ENCODE measurements at regions not wholly inside any gene's neighbourhood (a gene's known extent, or its start where the extent isn't known, plus 50 kb on each side); places are given as distances from the start of the nearest gene placed in this dataset.

- H3K9me3 ChIP-seq (ENCODE audit: control insufficient read depth in 3 of 3, low read length in 3 of 3): no peaks in the 10 kb centered on the region
- no peak overlapping the region for H3K9ac ChIP-seq (ENCODE audit: low read depth in 1 of 3, low read length in 3 of 3)
- no peak overlapping the region for H3K4me3 ChIP-seq (ENCODE audit: low read length in 3 of 3)
- no peak overlapping the region for H3K27ac ChIP-seq (ENCODE audit: low read depth, low read length)
- no peaks in the 10 kb centered on the region for H3K36me3 ChIP-seq (ENCODE audit: control insufficient read depth in 3 of 3, insufficient read depth in 3 of 3, low read length in 3 of 3)
- no peaks in the 10 kb centered on the region for H3K27me3 ChIP-seq (ENCODE audit: control insufficient read depth in 3 of 3, insufficient read depth in 3 of 3, low read length in 3 of 3)
- peaks cover under 1 to 7% (median 2%) of the 10 kb centered on the region in 3 donors for H3K4me1 ChIP-seq (ENCODE audit: control insufficient read depth in 3 of 3, insufficient read depth in 3 of 3, low read length in 3 of 3)
Observed at GRCh38 chr5:5632678-5633077, 210.2 kb downstream of the ICE1 start.

- no peak overlapping the region for H3K4me3 ChIP-seq (ENCODE audit: low read length in 3 of 3)
- H3K36me3 ChIP-seq (ENCODE audit: control insufficient read depth in 3 of 3, insufficient read depth in 3 of 3, low read length in 3 of 3): no peaks in the 10 kb centered on the region
Observed at GRCh38 chr5:5629607-5629978, 207.1 kb downstream of the ICE1 start.

GRCh38 chr5:5628866-5629606 lies 206.6 kb downstream of the ICE1 start:
- H3K9ac ChIP-seq (ENCODE audit: low read depth in 1 of 3, low read length in 3 of 3): no peak overlapping the region

More at GRCh38 chr5:5629607-5629978, 207.1 kb downstream of the ICE1 start:
- Histone ChIP-seq H3K27me3 (ENCODE audit: control insufficient read depth in 3 of 3, insufficient read depth in 3 of 3, low read length in 3 of 3) (no peaks in the 10 kb centered on the region), H3K4me1 (ENCODE audit: control insufficient read depth in 3 of 3, insufficient read depth in 3 of 3, low read length in 3 of 3) (peaks cover 0 to 5% (median 0%) of the 10 kb centered on the region in 3 donors), H3K9me3 (ENCODE audit: control insufficient read depth in 3 of 3, low read length in 3 of 3) (no peaks in the 10 kb centered on the region), H3K27ac (ENCODE audit: low read depth, low read length) (no peak overlapping the region), H3K9ac (ENCODE audit: low read depth in 1 of 3, low read length in 3 of 3) (no peak overlapping the region)

GRCh38 chr5:5626412-5626811 lies 203.9 kb downstream of the ICE1 start:
- Histone ChIP-seq H3K9ac (ENCODE audit: low read depth in 1 of 3, low read length in 3 of 3) (no peak overlapping the region), H3K27ac (ENCODE audit: low read depth, low read length) (no peak overlapping the region), H3K4me3 (ENCODE audit: low read length in 3 of 3) (no peak overlapping the region), H3K27me3 (ENCODE audit: control insufficient read depth in 3 of 3, insufficient read depth in 3 of 3, low read length in 3 of 3) (no peaks in the 10 kb centered on the region), H3K9me3 (ENCODE audit: control insufficient read depth in 3 of 3, low read length in 3 of 3) (peaks cover 0 to 3% (median 2%) of the 10 kb centered on the region in 3 donors), H3K4me1 (ENCODE audit: control insufficient read depth in 3 of 3, insufficient read depth in 3 of 3, low read length in 3 of 3) (peaks cover 0 to 5% (median 0%) of the 10 kb centered on the region in 3 donors), H3K36me3 (ENCODE audit: control insufficient read depth in 3 of 3, insufficient read depth in 3 of 3, low read length in 3 of 3) (no peaks in the 10 kb centered on the region)

More at GRCh38 chr5:5628866-5629606, 206.6 kb downstream of the ICE1 start:
- H3K27ac ChIP-seq (ENCODE audit: low read depth, low read length): no peak overlapping the region
- H3K9me3 ChIP-seq (ENCODE audit: control insufficient read depth in 3 of 3, low read length in 3 of 3): no peaks in the 10 kb centered on the region
- no peaks in the 10 kb centered on the region for H3K27me3 ChIP-seq (ENCODE audit: control insufficient read depth in 3 of 3, insufficient read depth in 3 of 3, low read length in 3 of 3)
- no peak overlapping the region for H3K4me3 ChIP-seq (ENCODE audit: low read length in 3 of 3)
- peaks cover 0 to 5% (median 0%) of the 10 kb centered on the region in 3 donors for H3K4me1 ChIP-seq (ENCODE audit: control insufficient read depth in 3 of 3, insufficient read depth in 3 of 3, low read length in 3 of 3)
- no peaks in the 10 kb centered on the region for H3K36me3 ChIP-seq (ENCODE audit: control insufficient read depth in 3 of 3, insufficient read depth in 3 of 3, low read length in 3 of 3)

- Histone ChIP-seq H3K4me3 (ENCODE audit: low read length in 3 of 3) (no peak overlapping the region), H3K9me3 (ENCODE audit: control insufficient read depth in 3 of 3, low read length in 3 of 3) (peaks cover 0 to 3% (median 2%) of the 10 kb centered on the region in 3 donors), H3K9ac (ENCODE audit: low read depth in 1 of 3, low read length in 3 of 3) (no peak overlapping the region), H3K27me3 (ENCODE audit: control insufficient read depth in 3 of 3, insufficient read depth in 3 of 3, low read length in 3 of 3) (no peaks in the 10 kb centered on the region), H3K36me3 (ENCODE audit: control insufficient read depth in 3 of 3, insufficient read depth in 3 of 3, low read length in 3 of 3) (no peaks in the 10 kb centered on the region), H3K27ac (ENCODE audit: low read depth, low read length) (no peak overlapping the region), H3K4me1 (ENCODE audit: control insufficient read depth in 3 of 3, insufficient read depth in 3 of 3, low read length in 3 of 3) (peaks cover 0 to 5% (median 0%) of the 10 kb centered on the region in 3 donors)
Observed at GRCh38 chr5:5625491-5625890, 203.0 kb downstream of the ICE1 start.

GRCh38 chr5:5623397-5623796 lies 200.9 kb downstream of the ICE1 start:
- Histone ChIP-seq H3K27ac (ENCODE audit: low read depth, low read length) (no peak overlapping the region), H3K9ac (ENCODE audit: low read depth in 1 of 3, low read length in 3 of 3) (no peak overlapping the region), H3K4me1 (ENCODE audit: control insufficient read depth in 3 of 3, insufficient read depth in 3 of 3, low read length in 3 of 3) (no peaks in the 10 kb centered on the region), H3K27me3 (ENCODE audit: control insufficient read depth in 3 of 3, insufficient read depth in 3 of 3, low read length in 3 of 3) (no peaks in the 10 kb centered on the region), H3K4me3 (ENCODE audit: low read length in 3 of 3) (no peak overlapping the region), H3K9me3 (ENCODE audit: control insufficient read depth in 3 of 3, low read length in 3 of 3) (peaks cover 0 to 3% (median 2%) of the 10 kb centered on the region in 3 donors), H3K36me3 (ENCODE audit: control insufficient read depth in 3 of 3, insufficient read depth in 3 of 3, low read length in 3 of 3) (no peaks in the 10 kb centered on the region)

- Histone ChIP-seq H3K9ac (ENCODE audit: low read depth in 1 of 3, low read length in 3 of 3) (no peak overlapping the region), H3K27me3 (ENCODE audit: control insufficient read depth in 3 of 3, insufficient read depth in 3 of 3, low read length in 3 of 3) (no peaks in the 10 kb centered on the region), H3K27ac (ENCODE audit: low read depth, low read length) (no peak overlapping the region)
Observed at GRCh38 chr5:5622806-5623205, 200.3 kb downstream of the ICE1 start.

GRCh38 chr5:5619546-5619945 lies 197.1 kb downstream of the ICE1 start:
- H3K27ac ChIP-seq (ENCODE audit: low read depth, low read length): no peak overlapping the region
- no peaks in the 10 kb centered on the region for H3K4me1 ChIP-seq (ENCODE audit: control insufficient read depth in 3 of 3, insufficient read depth in 3 of 3, low read length in 3 of 3)
- H3K9me3 ChIP-seq (ENCODE audit: control insufficient read depth in 3 of 3, low read length in 3 of 3): peaks cover 0 to 3% (median 2%) of the 10 kb centered on the region in 3 donors
- H3K4me3 ChIP-seq (ENCODE audit: low read length in 3 of 3): no peak overlapping the region
- no peaks in the 10 kb centered on the region for H3K36me3 ChIP-seq (ENCODE audit: control insufficient read depth in 3 of 3, insufficient read depth in 3 of 3, low read length in 3 of 3)
- no peak overlapping the region for H3K9ac ChIP-seq (ENCODE audit: low read depth in 1 of 3, low read length in 3 of 3)
- H3K27me3 ChIP-seq (ENCODE audit: control insufficient read depth in 3 of 3, insufficient read depth in 3 of 3, low read length in 3 of 3): no peaks in the 10 kb centered on the region

More at GRCh38 chr5:5622806-5623205, 200.3 kb downstream of the ICE1 start:
- H3K9me3 ChIP-seq (ENCODE audit: control insufficient read depth in 3 of 3, low read length in 3 of 3): peaks cover 0 to 3% (median 2%) of the 10 kb centered on the region in 3 donors
- no peak overlapping the region for H3K4me3 ChIP-seq (ENCODE audit: low read length in 3 of 3)
- no peaks in the 10 kb centered on the region for H3K36me3 ChIP-seq (ENCODE audit: control insufficient read depth in 3 of 3, insufficient read depth in 3 of 3, low read length in 3 of 3)
- H3K4me1 ChIP-seq (ENCODE audit: control insufficient read depth in 3 of 3, insufficient read depth in 3 of 3, low read length in 3 of 3): no peaks in the 10 kb centered on the region

GRCh38 chr5:5617024-5617423 lies 194.5 kb downstream of the ICE1 start:
- Histone ChIP-seq H3K4me1 (ENCODE audit: control insufficient read depth in 3 of 3, insufficient read depth in 3 of 3, low read length in 3 of 3) (no peaks in the 10 kb centered on the region), H3K27ac (ENCODE audit: low read depth, low read length) (no peak overlapping the region), H3K36me3 (ENCODE audit: control insufficient read depth in 3 of 3, insufficient read depth in 3 of 3, low read length in 3 of 3) (no peaks in the 10 kb centered on the region), H3K4me3 (ENCODE audit: low read length in 3 of 3) (no peak overlapping the region), H3K9me3 (ENCODE audit: control insufficient read depth in 3 of 3, low read length in 3 of 3) (no peaks in the 10 kb centered on the region), H3K27me3 (ENCODE audit: control insufficient read depth in 3 of 3, insufficient read depth in 3 of 3, low read length in 3 of 3) (no peaks in the 10 kb centered on the region), H3K9ac (ENCODE audit: low read depth in 1 of 3, low read length in 3 of 3) (no peak overlapping the region)

GRCh38 chr5:5616247-5616895 lies 193.9 kb downstream of the ICE1 start:
- H3K36me3 ChIP-seq (ENCODE audit: control insufficient read depth in 3 of 3, insufficient read depth in 3 of 3, low read length in 3 of 3): no peaks in the 10 kb centered on the region
- no peaks in the 10 kb centered on the region for H3K4me1 ChIP-seq (ENCODE audit: control insufficient read depth in 3 of 3, insufficient read depth in 3 of 3, low read length in 3 of 3)
- no peak overlapping the region for H3K4me3 ChIP-seq (ENCODE audit: low read length in 3 of 3)
- no peak overlapping the region for H3K27ac ChIP-seq (ENCODE audit: low read depth, low read length)
- H3K27me3 ChIP-seq (ENCODE audit: control insufficient read depth in 3 of 3, insufficient read depth in 3 of 3, low read length in 3 of 3): no peaks in the 10 kb centered on the region
- H3K9me3 ChIP-seq (ENCODE audit: control insufficient read depth in 3 of 3, low read length in 3 of 3): no peaks in the 10 kb centered on the region
- no peak overlapping the region for H3K9ac ChIP-seq (ENCODE audit: low read depth in 1 of 3, low read length in 3 of 3)

Data from skeletal muscle tissue (tissue), 3 donors.